Activated T-cell treated with anti-CD3 and anti-CD28 coated beads, Interleukin-2, amount 50 U/mL, for 4 hours (primary cell): ENCODE measurements at regions not wholly inside any gene's neighbourhood (a gene's known extent, or its start where the extent isn't known, plus 50 kb on each side); places are given as distances from the start of the nearest gene placed in this dataset.
"Not testable (repeated sequence)": the region's sequence is repeated elsewhere in the genome, so short reads cannot be mapped to it uniquely, and the experiment has no call there.

Experiments used
- ATAC-seq, 2 donors: fragments of 200-7000 bp; cut with Tn5 transposase; one replicate each; pipeline ENCODE4 v1.10.0; 2021
- DNase-seq: peaks from one replicate; pipeline ENCODE4 v3.0.0-alpha.2; 2020
- H3K27me3 Mint-ChIP-seq: one replicate; pipeline ENCODE4 v1.8.0; 2021; ENCODE audit warnings: low read depth, mixed read lengths
- H3K36me3 Mint-ChIP-seq: one replicate; pipeline ENCODE4 v1.8.0; 2022; ENCODE audit warnings: mixed read lengths; ENCODE audit not compliant: insufficient read depth
- H3K4me1 Mint-ChIP-seq: one replicate; pipeline ENCODE4 v1.8.0; 2021; ENCODE audit warnings: low read depth, mixed read lengths
- H3K4me3 Mint-ChIP-seq: one replicate; pipeline ENCODE4 v1.8.0; 2021; ENCODE audit warnings: mild to moderate bottlenecking, moderate library complexity, mixed read lengths
- H3K9me3 Mint-ChIP-seq: one replicate; pipeline ENCODE4 v1.8.0; 2021; ENCODE audit warnings: mixed read lengths

DNA sequence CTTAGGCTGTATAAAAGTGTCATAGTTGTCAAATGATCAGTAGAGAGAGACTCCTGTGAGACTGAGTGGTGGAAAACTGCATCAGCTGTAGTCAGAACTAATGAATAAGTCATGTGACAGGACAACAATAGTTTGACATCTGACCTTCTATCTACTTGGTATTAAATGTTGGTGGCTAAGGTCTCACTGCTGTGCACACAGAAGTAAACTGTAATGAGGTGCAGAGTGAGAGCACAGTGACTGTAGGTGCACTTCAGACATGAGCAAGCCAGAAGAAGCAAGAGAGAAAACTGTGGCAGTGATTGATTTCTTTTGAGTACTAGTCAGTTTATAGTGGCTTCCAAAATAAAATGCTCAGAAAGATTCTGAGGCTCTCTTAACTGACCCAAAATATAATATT lies 803.6 kb downstream of the RAPGEF2 start:
- DNase-seq, result no peak
- no peak for ATAC-seq
- H3K9me3 Mint-ChIP-seq, result peaks cover 14% of the 10 kb centered on the region
- no peak overlapping the region for H3K4me3 Mint-ChIP-seq
- H3K27me3 Mint-ChIP-seq, result no peaks in the 10 kb centered on the region
- no peaks in the 10 kb centered on the region for H3K36me3 Mint-ChIP-seq
- no peaks in the 10 kb centered on the region for H3K4me1 Mint-ChIP-seq

DNA sequence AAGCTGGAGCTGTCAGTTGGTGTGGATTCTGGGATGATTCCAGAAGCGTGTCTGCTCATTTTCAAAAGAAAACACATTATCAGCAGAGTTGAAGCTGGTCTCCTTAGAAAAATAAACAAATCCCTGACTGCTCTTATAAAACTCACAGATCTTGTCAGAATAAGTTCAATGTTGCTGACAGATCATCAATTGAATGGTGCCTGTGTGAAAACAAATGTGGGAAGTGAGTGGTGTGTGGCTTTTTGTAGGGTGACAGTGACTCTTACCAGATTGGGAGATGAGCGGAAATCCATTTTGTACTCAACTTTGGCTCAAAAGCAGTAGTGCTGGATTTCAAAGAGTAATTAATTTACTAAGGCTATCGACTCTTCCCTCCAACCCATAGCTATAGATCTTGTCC lies 807.8 kb downstream of the RAPGEF2 start:
- no peaks in the 10 kb centered on the region for H3K27me3 Mint-ChIP-seq
- DNase-seq (no peak), ATAC-seq (no peak)
- no peaks in the 10 kb centered on the region for H3K4me1 Mint-ChIP-seq
- H3K4me3 Mint-ChIP-seq, result no peak overlapping the region
- peaks cover 15% of the 10 kb centered on the region for H3K9me3 Mint-ChIP-seq
- no peaks in the 10 kb centered on the region for H3K36me3 Mint-ChIP-seq

DNA sequence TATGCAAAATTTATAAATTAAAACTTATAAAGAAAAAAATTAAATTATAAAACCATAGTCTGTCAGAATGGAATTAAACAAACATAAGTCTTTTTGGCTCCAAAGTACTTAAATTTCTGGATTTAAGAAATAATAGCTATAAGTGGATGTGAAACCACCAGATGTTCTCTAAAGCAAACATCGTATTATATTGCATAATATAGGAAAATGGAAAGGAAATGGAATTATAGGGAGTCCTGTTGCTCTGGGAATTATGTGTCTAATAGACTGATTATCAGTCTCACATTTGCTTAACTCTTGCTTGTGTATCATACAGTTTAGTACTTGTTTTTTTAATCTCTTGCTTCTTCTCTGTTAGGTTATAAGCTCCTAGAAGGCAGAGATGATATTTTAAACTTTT lies 819.2 kb downstream of the RAPGEF2 start:
- H3K36me3 Mint-ChIP-seq, result no peaks in the 10 kb centered on the region
- no peak overlapping the region for H3K4me3 Mint-ChIP-seq
- DNase-seq (no peak), ATAC-seq (no peak)
- no peaks in the 10 kb centered on the region for H3K4me1 Mint-ChIP-seq
- H3K27me3 Mint-ChIP-seq, result no peaks in the 10 kb centered on the region
- H3K9me3 Mint-ChIP-seq, result peaks cover 16% of the 10 kb centered on the region

DNA sequence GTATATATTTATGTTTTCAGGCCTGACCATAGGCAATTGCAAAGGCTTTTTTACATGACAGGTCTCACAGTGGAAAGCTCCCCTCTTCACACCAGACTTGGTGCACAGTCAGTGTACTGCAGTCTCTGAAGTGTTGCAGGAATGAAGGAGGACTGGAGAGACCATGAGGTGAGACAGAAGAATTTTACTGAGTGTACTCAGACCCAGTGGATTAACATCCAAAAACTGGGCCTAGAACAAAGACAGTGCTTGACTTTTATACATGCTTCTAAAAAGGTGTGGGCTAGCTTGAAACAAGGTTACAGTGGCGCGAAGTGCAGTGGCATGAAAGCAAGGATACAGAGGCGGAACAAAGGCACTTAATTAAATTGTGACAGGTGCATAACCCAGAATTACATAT lies 822.9 kb downstream of the RAPGEF2 start:
- Mint-ChIP-seq H3K36me3 (no peaks in the 10 kb centered on the region), H3K9me3 (peaks cover 18% of the 10 kb centered on the region), H3K4me3 (no peak overlapping the region), H3K4me1 (no peaks in the 10 kb centered on the region), H3K27me3 (no peaks in the 10 kb centered on the region)
- no peak for DNase-seq
- ATAC-seq, result no peak

DNA sequence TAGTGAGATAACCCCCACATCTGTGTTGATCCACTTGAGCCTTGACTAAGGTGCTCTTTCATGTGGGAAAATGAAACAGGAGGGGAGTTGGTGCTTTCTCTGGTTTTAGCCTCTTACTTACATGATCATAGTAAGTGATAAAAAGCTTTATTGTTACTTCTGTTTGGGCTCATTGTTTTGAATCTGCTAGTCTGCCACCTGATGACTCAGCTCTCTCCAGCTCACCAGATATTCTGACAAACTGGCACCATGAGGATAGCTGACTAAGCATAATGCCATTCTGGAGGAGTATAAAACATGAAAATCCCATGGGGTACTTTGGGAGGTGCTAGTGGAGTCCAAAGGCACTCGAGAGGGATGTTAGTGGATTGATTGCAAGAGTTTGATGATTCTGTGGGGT lies 824.0 kb downstream of the RAPGEF2 start:
- Mint-ChIP-seq H3K4me3 (no peak overlapping the region), H3K36me3 (no peaks in the 10 kb centered on the region), H3K27me3 (no peaks in the 10 kb centered on the region), H3K9me3 (peaks cover 18% of the 10 kb centered on the region), H3K4me1 (no peaks in the 10 kb centered on the region)
- DNase-seq, result no peak
- no peak for ATAC-seq

DNA sequence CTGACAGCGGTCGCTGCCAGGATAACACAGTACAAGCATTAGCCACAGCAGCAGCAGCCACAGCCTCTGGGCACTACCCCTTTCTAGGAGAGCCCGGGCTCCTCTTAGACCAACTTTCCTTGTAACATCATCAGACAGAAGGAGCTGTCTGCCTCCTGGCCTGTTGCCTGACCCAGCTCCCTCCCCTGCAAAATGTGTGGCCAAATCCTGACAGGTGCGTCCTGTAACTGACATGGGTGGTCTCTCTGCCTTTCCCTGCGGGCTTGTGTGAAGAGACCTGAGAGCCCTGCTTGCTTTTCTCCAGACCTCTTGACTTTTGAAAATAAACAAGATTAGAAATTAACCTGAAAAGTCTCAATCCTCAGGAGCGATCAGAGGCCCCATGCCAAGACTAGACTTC lies 824.9 kb downstream of the RAPGEF2 start:
- Mint-ChIP-seq H3K36me3 (no peaks in the 10 kb centered on the region), H3K9me3 (peaks cover 18% of the 10 kb centered on the region), H3K4me3 (no peak overlapping the region), H3K4me1 (no peaks in the 10 kb centered on the region), H3K27me3 (no peaks in the 10 kb centered on the region)
- no peak for ATAC-seq
- DNase-seq, result no peak

DNA sequence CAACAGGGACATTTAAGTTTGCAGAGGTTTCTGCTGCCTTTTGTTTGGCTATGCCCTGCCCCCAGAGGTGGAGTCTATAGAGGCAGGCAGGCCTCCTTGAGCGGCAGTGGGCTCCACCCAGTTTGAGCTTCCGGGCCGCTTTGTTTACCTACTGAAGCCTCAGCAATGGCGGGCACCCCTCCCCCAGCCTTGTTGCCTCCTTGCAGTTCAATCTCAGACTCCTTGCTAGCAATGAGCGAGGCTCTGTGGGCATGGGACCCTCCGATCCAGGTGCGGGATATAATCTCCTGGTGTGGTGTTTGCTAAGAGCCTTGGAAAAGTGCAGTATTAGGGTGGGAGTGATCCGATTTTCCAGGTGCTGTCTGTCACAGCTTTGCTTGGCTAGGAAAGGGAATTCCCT lies 831.7 kb downstream of the RAPGEF2 start:
- not testable (repeated sequence) for H3K27me3 Mint-ChIP-seq, ATAC-seq, H3K9me3 Mint-ChIP-seq, H3K36me3 Mint-ChIP-seq, H3K4me3 Mint-ChIP-seq, DNase-seq, H3K4me1 Mint-ChIP-seq

DNA sequence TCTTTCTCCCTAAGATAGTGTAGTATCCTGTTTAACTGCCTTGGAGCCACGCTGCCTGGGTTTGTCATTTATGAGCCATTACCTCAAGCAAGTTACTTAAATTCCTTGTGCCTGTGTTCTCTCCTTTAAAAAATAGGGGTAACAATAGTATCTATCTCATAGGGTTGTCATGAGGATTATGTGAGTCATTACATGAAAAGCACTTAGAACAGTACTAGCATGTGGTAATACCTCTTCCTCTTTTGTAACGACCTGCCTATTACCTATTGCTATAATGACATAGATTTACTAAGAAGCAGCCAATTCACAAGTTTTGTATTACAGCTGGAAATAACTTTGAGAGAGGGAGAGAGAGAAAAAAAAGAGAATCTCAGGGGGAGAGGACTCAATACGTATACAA lies 834.7 kb downstream of the RAPGEF2 start:
- Mint-ChIP-seq H3K36me3 (no peaks in the 10 kb centered on the region), H3K4me1 (no peaks in the 10 kb centered on the region), H3K27me3 (no peaks in the 10 kb centered on the region), H3K4me3 (no peak overlapping the region), H3K9me3 (peaks cover 10% of the 10 kb centered on the region)
- DNase-seq, result no peak
- ATAC-seq, result no peak

DNA sequence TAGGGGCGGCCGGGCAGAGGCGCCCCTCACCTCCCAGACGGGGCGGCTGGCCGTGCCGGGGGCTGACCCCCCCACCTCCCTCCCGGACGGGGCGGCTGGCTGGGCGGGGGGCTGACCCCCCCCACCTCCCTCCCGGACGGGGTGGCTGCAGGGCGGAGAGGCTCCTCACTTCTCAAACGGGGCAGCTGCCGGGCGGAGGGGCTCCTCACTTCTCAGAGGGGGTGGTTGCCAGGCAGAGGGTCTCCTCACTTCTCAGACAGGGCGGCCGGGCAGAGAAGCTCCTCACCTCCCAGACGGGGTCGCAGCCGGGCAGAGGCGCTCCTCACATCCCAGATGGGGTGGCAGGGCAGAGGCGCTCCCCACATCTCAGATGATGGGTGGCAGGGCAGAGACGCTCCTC lies 836.8 kb downstream of the RAPGEF2 start:
- ATAC-seq, H3K4me3 Mint-ChIP-seq, H3K27me3 Mint-ChIP-seq, H3K36me3 Mint-ChIP-seq, H3K9me3 Mint-ChIP-seq, DNase-seq, H3K4me1 Mint-ChIP-seq: not testable (repeated sequence)

DNA sequence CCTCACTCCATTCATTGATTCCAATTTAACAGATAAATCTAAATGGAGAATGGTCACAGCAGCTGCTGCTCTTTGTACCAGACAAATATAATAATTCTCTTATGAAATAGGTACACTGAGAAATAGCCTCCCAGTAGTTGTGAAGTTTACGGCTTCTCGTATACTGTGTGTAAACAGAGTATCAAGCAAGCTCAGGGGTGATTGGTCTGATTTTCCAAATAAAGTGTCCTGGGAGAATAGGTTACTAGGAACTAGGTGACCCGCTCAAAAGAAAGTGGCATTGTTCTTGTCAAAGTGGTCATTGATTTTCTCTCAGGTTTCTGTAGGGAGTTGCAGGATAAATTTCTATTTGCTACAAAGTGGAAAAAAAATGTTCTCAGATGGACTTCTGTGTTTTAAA lies 838.2 kb downstream of the RAPGEF2 start:
- Mint-ChIP-seq H3K4me3 (no peak overlapping the region), H3K27me3 (no peaks in the 10 kb centered on the region), H3K4me1 (no peaks in the 10 kb centered on the region), H3K9me3 (peaks cover 1% of the 10 kb centered on the region), H3K36me3 (no peaks in the 10 kb centered on the region)
- ATAC-seq (no peak), DNase-seq (no peak)

DNA sequence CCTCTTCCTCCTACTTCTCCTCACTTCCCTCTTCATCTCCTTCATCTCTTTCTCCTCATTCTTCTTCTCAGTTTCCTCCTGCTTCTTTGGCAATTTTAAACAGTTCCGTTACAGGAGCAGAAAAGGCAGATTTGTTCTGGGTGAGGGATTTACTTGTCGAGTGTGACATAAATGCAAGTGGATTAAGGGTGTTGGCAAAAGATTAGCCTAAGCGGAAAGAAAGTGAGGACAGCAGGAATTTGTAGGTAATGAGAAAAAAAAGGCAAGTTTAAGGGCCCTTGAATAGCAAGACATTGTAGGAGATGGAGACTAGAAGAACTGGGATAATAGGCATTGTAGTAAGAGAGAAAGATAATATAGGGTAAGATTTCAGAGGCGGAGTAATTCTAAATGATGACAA lies 841.6 kb downstream of the RAPGEF2 start:
- no peaks in the 10 kb centered on the region for H3K27me3 Mint-ChIP-seq
- ATAC-seq (no peak), DNase-seq (no peak)
- H3K4me1 Mint-ChIP-seq, result no peaks in the 10 kb centered on the region
- no peaks in the 10 kb centered on the region for H3K36me3 Mint-ChIP-seq
- H3K9me3 Mint-ChIP-seq, result no peaks in the 10 kb centered on the region
- no peak overlapping the region for H3K4me3 Mint-ChIP-seq

DNA sequence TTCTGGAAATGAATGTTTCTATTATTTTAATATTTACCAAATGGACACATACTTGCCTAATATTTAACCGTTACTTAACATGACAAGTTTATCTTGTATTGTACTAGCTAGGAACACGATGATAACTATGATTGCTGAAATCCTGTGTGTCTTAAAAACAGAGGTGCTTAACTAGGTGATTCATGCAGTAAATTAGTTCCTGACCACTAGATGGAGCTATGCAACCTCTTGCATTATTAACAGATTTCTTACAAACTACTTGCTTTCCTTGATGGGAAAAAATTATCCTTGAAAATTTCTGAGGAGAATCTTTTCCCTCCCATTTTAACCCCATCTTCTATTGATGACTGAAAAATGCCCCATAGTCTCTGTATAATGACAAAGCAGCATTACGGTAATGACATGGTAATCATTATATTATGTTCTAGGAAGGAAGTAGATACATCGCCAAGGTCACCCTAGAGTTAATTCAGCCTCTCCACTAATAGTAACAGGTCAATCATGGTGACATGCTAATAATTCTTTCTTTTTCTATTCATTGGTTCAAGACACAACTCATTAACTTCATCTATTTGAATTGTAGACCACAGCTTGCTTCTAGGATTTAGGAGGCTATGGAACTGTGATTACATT lies 844.2 kb downstream of the RAPGEF2 start:
- DNase-seq (no peak), ATAC-seq (no peak)
- H3K27me3 Mint-ChIP-seq, result no peaks in the 10 kb centered on the region
- H3K4me3 Mint-ChIP-seq, result no peak overlapping the region
- H3K9me3 Mint-ChIP-seq, result no peaks in the 10 kb centered on the region
- H3K36me3 Mint-ChIP-seq, result no peaks in the 10 kb centered on the region
- no peaks in the 10 kb centered on the region for H3K4me1 Mint-ChIP-seq

DNA sequence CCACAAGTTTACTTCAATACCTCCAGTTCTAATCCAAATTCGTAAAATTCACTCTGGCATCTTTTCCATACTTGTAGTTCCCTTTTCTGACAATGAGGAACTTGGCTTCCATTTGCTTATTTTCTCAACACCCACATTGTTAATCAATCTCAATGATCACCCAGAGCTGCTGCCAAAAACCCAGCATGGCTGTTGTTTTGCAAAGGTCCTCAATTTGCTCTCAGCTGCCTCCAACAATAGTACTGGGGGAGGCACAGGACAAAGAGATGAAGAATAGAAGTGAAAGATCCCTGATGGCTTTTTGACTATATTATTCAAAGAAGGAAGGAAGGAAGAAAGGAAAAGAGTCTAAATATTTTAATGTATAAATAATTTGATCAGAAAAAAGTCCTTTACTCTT lies 847.8 kb downstream of the RAPGEF2 start:
- Mint-ChIP-seq H3K36me3 (no peaks in the 10 kb centered on the region), H3K9me3 (no peaks in the 10 kb centered on the region), H3K4me1 (no peaks in the 10 kb centered on the region), H3K27me3 (no peaks in the 10 kb centered on the region), H3K4me3 (no peak overlapping the region)
- no peak for DNase-seq
- no peak for ATAC-seq

DNA sequence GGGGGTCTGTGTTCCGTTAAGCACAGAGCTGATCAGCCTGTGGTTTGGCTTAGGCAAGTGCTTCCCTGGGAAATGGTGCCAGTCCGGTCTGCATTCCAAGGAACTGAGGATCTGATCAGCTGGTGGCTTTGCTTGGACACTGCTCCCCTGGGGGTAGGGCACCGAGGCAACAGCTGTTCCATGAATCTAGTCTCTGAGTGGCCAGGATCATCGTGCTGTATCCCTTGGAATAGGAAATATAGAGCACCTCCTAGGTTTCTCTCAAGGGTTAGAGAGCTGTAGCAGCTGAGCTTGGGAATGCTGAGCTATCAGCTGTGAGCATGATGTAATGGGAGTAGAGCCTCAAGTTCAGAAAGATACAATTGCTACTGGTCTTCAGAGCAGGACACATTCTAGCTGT lies 863.9 kb downstream of the RAPGEF2 start:
- Mint-ChIP-seq H3K9me3 (peaks cover under 1% of the 10 kb centered on the region), H3K27me3 (no peaks in the 10 kb centered on the region), H3K4me1 (no peaks in the 10 kb centered on the region), H3K36me3 (no peaks in the 10 kb centered on the region), H3K4me3 (no peak overlapping the region)
- DNase-seq (no peak), ATAC-seq (no peak)

DNA sequence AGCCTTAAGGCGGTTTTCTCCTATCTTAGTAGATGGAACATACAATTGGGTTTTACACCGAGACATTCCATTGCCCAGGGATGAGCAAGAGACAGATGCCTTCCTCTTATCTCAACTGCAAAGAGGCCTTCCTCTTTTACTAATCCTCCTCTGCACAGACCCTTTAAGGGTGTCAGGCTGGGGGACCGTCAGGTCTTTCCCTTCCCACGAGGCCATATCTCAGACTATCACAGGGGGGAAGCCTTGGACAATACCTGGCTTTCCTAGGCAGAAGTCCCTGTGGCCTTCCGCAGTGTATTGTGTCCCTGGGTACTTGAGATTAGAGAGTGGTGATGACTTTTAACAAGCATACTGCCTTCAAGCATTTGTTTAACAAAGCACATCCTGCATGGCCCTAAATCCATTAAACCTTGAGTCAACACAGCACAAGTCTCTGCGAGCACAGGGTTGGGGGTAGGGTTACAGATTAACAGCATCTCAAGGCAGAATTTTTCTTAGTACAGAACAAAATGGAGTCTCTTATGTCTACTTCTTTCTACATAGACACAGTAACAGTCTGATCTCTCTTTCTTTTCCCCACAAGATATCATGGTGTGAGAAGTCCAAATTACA lies 874.1 kb downstream of the RAPGEF2 start:
- not testable (repeated sequence) for H3K36me3 Mint-ChIP-seq, DNase-seq, H3K4me3 Mint-ChIP-seq, H3K4me1 Mint-ChIP-seq, H3K27me3 Mint-ChIP-seq, ATAC-seq, H3K9me3 Mint-ChIP-seq
